GM12873 (cell line): ENCODE measurements at regions not wholly inside any gene's neighbourhood (a gene's known extent, or its start where the extent isn't known, plus 50 kb on each side); places are given as distances from the start of the nearest gene placed in this dataset.

ENCODE experiments used
- TF ChIP-seq, protein P1 (sequence below): IDR thresholded peaks from 2 replicates; pipeline ENCODE4 v1.5.1; 2012; ENCODE audit warnings: low read depth, mild to moderate bottlenecking, moderate library complexity, low read length, control low read depth; ENCODE audit not compliant: insufficient read depth; ENCODE audit errors: missing control alignments

DNA sequence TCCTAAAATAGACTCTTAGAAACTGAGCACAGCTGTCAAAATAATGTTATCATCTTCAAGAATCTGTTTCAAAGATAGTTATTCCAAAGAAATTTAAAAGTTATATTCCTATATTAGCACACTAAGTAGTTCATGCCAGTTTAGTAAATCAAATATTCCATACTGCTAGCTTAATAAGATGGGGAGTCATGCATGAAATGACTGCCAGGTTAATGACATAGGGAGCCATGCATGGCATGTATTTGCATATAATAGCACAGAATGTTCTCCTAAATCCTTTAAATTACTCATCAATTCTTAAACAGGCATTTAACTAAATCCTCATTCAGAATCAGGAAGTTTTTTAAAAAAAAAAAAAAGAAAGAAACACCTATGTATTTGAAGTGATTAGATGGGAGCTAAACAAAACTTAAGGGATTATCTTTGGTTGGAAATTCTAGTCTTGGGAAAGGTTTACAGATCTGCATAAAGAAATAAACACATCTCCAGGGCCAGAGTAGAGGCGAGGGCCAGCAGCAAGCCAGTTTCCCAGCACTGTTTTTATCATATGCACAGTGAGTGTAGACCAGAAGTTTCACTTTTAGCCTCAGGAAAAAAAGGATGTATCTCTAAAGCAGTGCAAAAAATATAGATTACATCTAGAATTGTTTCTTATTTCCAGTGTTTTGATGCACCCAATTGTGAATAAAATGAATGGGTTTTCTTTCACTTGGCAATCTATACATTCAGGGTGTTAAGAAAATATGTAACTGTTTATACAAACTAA, 366.4 kb upstream of the AGTR1 start:
- TF ChIP-seq, protein P1, sequence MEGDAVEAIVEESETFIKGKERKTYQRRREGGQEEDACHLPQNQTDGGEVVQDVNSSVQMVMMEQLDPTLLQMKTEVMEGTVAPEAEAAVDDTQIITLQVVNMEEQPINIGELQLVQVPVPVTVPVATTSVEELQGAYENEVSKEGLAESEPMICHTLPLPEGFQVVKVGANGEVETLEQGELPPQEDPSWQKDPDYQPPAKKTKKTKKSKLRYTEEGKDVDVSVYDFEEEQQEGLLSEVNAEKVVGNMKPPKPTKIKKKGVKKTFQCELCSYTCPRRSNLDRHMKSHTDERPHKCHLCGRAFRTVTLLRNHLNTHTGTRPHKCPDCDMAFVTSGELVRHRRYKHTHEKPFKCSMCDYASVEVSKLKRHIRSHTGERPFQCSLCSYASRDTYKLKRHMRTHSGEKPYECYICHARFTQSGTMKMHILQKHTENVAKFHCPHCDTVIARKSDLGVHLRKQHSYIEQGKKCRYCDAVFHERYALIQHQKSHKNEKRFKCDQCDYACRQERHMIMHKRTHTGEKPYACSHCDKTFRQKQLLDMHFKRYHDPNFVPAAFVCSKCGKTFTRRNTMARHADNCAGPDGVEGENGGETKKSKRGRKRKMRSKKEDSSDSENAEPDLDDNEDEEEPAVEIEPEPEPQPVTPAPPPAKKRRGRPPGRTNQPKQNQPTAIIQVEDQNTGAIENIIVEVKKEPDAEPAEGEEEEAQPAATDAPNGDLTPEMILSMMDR = no peak

DNA sequence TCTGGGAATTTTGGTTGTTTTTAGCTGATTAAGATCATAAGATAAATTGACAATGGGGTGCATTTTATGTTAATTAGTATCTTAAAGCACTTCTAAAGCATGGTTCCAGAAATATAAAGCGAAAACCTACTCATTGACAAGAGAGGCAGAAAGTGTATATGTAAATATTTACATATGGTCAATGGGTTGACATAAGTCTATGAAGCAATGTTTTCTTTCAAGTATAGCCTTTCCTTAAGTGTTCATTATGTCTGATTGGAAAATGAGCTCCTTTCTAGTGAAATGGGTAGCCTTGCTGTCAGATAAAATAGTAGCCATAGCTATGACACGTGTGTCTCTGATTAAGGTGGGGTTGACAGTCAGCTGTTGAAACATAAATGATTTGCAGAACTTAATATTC, 365.2 kb upstream of the AGTR1 start:
- TF ChIP-seq, protein P1 = no peak

DNA sequence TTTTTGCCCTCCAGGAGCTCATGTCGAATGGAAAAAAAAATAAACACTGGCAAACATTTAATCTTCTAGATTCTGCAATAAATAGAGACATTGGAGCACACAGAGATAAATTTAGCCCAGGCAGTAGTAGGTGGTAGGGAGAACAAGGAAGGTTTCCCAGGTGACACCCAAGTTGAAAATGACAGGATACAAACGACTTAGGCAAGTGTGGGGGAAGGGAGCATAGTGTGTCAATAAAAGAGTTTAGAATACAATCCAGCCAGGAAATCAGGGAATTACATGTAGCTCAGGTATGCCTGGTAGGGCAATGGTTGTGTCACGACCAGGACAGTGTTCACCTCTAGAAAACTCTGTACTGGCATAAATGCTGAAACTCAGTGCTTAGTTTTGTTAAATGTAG, 364.6 kb upstream of the AGTR1 start:
- TF ChIP-seq, protein P1 = no peak

DNA sequence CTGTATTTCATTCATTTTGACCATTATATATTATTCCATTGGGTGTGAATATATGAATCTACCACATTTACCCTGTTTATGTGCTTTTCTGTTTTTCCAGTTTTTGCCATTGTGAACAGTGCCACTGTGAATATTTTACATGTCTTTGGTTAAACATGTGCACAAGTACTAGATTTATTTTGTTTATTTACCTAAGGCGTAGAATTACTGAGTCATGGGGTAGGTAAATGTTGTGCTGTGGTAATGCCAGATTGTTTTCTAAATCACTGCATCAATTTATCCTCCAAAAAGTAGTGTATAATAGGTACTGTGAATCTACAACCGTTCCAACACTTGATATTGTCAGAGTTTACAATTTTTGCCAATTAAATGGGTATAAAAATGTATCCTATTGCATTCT, 362.1 kb upstream of the AGTR1 start:
- TF ChIP-seq, protein P1 = no peak

DNA sequence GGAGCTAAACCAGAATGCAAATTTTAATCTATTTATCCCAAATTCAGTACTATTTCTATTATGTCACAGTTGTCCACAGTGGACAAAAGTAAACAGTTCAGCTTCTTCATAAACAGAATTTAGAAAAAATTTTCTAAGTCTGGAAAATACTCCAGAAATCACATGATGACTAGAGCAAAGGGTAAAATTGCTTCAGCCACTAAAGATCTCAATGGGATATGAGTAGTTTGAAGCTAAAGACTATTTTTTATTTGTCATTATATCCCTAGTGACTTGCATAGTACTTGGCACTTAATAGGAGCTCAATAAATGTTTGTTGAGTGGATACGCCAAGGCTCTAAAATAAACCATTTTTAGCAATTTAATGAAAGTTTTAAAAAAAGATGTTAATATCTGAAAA, 354.3 kb upstream of the AGTR1 start:
- TF ChIP-seq, protein P1 = no peak

DNA sequence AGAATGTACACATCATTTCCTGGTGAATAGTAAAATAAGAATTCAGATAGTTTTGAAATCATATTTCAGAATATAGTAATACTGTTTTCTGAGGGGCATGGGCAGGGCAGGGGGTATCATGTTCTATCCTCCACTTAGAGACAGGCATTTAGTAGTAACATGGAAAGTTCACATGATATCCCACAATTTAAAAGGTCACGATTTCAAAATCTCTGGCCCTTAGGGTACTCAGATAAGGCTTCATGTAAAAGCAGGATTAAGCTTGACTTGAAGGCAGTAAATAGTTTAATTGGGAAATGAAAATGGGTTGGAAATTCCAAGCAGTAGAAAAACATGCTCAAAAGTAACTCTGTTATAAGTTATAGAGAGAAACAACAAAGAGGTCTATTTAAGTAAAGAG, 353.2 kb upstream of the AGTR1 start:
- TF ChIP-seq, protein P1 = no peak

DNA sequence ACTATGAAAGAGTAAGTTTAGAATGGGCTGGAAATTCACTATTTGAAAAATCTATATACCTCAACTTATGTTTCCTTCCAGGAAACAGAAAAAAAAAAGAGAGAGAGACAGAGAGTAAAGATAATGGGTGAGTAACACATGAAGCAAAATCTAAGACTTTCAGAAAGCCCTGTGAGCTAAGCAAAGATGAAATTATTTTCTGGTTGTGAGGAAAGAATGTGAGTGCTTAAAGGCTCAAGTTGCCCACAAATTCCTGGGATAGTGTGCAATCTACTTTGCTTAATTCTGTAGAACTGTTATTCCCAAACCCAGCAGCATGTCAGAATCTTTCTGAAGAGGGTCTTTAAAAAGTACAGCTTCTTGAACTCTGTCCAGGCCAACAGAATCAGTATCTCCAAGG, 337.7 kb upstream of the AGTR1 start:
- TF ChIP-seq, protein P1 = no peak
